ENCODE measurements at regions not wholly inside any gene's neighbourhood (a gene's known extent, or its start where the extent isn't known, plus 50 kb on each side); places are given as distances from the start of the nearest gene placed in this dataset.

- TF ChIP-seq CTCF (IDR thresholded peaks at IDR 0.05) (no peak), POLR2A (IDR thresholded peaks at IDR 0.05) (no peak)
These were observed 176.0 kb downstream of the TMEM121 start for GRCh38 chr14:105702275-105702817.

Data from stomach (tissue), 4 donors.